ENCODE measurements at regions not wholly inside any gene's neighbourhood (a gene's known extent, or its start where the extent isn't known, plus 50 kb on each side); places are given as distances from the start of the nearest gene placed in this dataset.

- TF ChIP-seq CTCF (IDR thresholded peaks at IDR 0.05) = no peak
- TF ChIP-seq POLR2A (IDR thresholded peaks at IDR 0.05) = no peak
Observed at GRCh38 chr9:29217966-29218365, 1644.7 kb upstream of the C9orf72 start.

All from right lobe of liver (tissue), 4 donors.